Stimulated activated CD4-positive, alpha-beta T cell treated with anti-CD3 and anti-CD28 coated beads, Interleukin-1b, Interleukin-23, amount 100 ng/mL, for 48 hours (primary cell): ENCODE measurements at regions not wholly inside any gene's neighbourhood (a gene's known extent, or its start where the extent isn't known, plus 50 kb on each side); places are given as distances from the start of the nearest gene placed in this dataset.
"Not testable (repeated sequence)": the region's sequence is repeated elsewhere in the genome, so short reads cannot be mapped to it uniquely, and the experiment has no call there.

Experiments used
- DNase-seq: peaks from one replicate; pipeline ENCODE4 v3.0.0-alpha.2; 2020

DNA sequence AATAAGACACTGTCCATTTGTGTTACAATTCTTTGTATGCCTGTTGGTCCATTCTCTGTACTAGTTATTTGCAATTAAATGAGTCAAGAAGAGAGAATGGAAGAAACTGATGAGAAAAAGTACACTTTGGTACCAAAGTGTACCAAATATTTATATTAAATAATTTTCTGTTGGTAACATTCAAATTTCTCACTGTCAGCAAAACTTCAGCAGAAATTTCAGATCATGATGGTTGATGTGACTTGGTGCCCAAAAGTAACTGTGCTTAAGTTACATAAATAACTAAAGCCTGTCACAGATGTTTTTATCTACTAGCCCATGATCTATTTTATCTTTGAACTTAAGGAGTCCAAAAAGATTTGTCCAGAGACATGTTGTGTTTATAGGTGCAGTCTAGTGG, 274.4 kb upstream of the CXADR start:
- no peak for DNase-seq

DNA sequence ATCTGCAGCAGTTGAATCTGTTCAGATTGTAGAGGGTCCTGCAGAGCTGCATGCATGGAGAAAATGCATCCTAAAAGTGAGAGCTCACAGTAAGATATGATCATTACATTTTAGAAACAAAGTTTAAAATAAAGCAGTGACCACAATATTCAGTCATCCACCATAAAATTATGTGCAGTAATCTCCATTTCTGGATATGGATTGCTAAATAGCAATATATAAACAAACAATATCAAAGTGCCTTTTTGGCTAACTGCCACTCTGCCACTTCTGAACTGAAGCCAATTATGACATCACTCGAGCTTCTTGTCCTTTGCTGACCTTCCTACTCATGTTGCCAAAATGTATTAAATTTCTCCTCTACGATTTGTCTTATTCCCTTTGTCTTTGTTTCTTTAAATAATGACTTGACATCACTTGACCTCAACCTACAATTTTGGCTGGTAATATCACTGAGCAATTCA, 262.0 kb upstream of the CXADR start:
- no peak for DNase-seq

DNA sequence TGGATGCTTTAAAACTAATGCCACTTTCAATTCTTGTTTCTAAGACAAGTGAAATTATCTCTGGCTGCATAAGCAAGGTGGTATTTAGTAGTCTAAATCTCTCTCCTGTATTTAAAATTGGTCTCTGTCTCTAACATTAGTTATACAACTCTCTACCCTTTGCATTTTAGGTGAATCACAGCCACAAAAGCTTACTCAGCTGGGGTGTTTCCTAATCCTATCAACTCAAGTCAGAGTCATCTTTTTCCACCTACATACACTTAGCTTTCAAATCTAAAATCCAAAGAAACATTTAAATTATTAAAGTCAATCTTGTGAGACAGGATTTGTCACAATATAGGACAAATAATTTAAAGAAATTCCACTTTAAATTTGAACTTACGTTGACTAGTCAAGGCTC, 255.1 kb upstream of the CXADR start:
- no peak for DNase-seq

DNA sequence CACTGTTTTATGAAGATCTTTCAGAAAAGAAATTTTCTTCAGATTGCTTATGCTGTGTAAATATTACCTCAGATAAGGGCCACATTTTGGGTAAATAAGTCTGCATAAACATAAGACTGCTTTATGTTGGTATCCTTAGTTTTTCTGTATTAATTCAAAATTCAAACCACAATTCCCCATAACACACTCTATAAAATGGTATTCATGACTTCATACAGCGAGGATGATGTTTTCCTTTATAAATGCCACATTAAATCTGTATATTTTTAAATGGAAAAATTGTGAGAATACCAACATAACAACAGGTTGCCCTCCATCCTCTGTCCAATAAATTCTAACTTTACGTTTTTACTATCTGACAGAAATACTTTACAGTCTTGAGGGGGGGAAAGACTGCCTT, 248.7 kb upstream of the CXADR start:
- DNase-seq: no peak

DNA sequence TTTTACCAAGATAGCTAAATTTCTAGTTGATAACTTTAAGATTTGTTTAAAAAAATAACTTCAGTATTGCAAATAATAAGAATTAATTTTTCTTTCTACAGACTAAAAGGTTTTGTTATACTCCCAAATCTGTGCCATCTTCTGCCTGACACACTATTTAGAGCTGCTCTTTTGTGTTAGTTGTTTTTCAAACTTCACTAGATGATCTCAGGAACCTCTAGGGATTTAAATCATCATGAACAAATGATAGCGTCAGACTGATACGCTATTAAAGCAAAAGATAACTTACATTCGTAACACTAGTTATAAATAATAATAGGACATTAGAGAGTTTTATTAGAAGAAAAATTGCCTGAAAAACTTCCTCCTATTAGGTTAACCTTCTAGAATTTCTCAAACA, 243.1 kb upstream of the CXADR start:
- DNase-seq: no peak

DNA sequence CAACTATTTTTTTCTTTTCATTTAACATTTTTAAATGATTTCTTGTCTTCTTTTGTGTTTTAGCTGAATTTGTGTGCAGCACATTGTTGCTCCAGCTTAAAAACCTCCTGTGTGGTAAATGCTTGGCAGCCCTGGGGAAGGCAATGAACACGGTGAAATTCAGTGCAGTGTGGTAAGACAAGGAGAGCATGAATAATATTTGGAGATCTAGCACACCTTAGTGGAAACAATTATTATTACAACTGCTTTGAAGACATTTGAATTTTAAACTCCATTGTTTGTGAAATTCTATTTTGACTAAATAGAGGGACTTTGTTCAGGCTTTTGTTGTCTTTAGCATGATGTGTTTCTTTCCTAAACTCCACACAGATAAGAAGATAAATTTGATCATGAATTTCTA, 242.6 kb upstream of the CXADR start:
- DNase-seq: no peak

DNA sequence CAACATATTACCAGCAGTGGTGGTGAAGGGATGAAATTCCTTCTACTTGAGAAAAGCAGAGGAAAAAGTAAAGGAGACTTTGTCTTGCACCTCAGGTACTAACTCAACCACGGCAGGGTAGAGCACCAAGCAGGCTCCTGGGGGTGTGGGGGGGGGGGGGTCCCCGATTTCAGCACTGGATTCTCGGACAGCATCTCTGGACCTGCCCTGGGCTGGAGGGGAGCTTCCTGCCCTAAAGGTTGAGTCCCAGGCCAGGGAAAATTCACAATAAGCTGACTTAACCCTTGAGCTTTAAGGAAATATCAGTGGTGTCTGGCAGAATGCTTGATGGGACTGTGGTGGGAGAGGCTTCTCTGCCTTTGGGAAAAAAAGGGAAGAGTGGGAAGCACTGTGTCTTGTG, 233.2 kb upstream of the CXADR start:
- no peak for DNase-seq

DNA sequence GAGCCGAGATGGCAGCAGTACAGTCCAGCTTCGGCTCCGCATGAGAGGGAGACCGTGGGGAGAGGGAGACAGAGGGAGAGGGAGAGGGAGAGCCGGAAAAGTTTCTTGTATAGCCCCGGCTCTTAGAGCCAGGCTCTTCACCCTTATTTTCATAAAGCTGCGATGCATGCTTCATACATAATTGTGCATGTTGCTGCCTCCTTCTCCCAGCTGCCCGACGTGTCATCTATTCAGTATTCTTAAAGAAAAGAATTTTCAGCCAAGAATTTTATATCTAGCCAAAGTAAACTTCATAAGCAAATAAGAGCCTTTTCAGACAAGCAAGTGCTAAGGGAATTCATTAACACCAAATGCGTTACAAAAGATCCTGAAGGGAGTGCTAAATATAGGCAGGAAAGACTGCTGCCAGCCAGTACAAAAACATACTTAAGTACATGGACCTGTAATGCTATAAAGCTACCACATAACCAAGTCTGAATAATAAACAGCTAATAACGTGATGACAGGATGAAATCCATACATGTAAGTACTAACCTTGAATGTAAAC, 219.8 kb upstream of the CXADR start:
- DNase-seq: not testable (repeated sequence)

DNA sequence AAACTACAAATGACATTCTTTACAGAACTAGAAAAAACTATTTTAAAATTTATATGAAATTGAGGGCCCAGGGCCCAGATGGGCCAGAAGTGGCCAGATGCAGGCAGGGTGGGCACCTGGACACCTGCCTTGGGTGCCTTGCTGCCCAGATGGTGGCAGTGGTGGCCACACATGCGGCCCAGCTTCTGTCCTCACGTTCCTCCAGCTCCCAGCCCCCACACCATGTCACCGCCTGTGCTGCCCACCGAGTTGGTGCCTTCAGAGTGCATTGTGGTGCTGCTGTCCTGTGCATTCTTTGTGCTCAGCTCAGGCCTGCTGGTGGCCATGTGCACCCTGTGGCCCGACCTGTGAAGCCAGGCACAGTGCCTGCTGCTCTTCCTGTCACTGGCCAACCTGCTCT, 216.8 kb upstream of the CXADR start:
- no peak for DNase-seq

DNA sequence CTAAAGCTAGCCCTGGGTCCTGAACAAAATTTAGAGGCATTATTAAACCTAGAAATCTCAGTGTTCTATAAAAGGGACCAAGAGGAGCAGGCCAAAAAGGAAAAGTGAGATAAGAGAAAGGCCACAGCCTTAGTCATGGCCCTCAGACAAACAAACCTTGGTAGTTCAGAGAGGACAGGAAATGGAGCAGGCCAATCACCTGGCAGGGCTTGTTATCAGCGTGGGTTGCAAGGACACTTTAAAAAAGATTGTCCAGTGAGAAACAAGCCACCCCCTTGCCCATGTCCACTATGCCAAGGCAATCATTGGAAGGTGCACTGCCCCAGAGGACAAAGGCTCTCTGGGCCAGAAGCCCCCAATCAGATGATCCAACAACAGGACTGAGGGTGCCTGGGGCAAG, 213.3 kb upstream of the CXADR start:
- DNase-seq: not testable (repeated sequence)

DNA sequence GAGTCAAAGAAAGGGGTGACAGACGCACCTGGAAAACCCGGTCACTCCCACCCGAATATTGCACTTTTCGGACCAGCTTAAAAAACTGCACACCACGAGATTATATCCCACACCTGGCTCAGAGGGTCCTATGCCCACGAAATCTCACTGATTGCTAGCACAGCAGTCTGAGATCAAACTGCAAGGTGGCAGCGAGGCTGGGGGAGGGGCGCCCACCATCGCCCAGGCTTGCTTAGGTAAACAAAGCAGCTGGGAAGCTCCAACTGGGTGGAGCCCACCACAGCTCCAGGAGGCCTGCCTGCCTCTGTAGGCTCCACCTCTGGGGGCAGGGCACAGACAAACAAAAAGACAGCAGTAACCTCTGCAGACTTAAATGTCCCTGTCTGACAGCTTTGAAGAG, 185.1 kb upstream of the CXADR start:
- not testable (repeated sequence) for DNase-seq

DNA sequence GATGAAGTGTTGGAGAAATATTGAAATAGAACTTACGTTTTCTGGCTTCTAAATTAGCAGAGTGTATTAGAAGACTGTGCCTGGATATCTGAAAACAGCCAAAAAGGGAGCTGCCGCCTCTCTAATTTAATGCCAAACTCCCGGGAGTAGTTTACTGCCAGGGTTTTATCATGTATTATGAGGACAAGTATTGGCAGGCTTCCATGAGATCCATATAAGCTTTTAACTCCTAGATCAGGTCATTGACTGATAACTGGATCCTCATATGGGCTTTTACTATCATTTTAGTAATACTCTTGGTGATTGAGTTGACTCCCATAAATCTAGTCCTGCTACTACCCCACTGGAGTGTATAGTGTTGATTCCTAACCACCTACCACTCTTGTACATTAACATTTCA, 178.4 kb upstream of the CXADR start:
- no peak for DNase-seq

DNA sequence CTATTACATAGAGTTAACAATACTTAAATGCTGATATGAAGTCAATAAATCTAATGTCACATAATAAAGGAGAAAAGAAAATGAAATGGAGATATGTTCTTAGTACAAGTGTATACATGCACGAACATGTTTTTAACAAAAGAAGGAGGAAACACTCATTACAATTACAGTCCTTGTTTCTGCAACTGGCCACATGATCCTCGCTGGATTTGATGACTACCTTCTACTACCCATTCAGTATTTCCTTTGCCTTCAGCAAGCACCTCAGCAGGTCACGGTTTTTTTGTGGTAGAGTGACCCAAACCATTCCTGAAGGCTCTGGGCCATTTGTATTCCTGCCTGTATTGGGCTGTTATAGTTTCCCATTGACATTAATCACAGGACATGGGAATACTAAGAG, 172.8 kb upstream of the CXADR start:
- no peak for DNase-seq

DNA sequence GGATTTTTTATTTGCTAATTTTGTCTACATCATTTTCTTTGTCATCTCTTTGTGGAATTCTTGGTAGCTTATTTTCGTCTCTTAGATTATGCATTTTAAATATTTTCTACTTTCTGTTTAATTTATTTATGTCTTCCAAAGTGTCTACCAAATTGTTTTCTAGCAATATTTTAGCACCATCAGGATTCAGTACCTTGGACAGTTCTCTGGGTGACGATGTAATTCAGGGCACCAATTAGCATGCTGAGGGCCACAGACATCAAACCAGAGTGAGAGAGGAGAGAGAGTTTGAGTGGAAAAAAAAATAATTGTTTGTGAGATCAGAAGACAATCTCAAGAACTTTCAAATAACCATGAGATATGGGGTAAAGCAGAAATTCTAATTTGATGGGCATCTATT, 169.8 kb upstream of the CXADR start:
- DNase-seq: no peak

DNA sequence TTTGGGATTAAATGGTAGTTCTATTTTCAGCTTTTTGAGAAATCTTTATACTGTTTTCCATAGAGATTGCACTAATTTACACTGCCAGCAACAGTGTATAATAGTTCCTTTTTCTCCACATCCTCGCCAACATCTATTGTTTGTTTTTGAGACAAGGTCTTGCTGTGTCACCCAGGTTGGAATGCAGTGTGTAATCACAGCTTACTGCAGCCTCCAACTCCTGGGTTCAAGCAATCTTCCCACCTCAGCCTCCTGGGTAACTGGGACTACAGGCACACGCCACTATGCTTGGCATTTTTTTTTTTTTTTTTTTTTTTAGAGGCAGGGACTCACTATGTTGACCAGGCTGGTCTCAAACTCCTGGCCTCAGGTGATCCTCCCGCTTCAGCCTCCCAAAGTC, 164.5 kb upstream of the CXADR start:
- DNase-seq: no peak

DNA sequence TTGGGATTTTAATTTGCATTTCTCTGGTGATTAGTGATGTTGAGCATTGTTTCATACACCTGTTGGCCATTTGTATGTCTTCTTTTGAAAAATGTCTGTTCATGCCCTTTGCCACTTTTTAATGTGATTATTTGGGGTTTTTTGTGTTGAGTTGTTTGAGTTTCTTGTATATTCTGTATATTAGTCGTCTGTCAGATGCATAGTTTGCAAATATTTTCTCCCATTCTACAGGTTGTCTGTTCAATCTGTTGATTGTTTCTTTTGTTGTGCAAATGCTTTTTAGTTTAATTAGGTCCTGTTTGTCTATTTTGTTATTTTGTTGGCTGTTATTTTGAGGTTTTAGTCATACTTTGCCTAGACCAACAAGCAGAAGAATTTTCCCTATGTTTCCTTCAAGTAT, 164.0 kb upstream of the CXADR start:
- no peak for DNase-seq

DNA sequence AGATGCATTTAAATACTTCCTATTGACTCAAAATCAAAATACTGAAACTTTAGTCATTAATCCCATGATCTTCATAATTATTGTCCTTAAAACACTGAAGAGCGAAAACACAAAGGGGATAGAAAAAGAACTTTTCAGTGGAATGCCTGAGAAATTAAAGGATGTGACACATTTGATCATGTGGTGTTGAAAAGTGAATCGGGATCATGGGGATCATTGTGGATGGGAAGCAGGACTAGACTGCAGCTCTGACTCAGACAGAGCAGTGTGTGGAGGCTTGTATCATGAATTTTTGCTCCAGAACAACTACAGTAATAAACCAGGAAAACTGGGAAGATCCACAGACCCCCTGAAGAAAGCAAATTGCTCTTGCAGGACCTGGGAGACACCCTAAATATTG, 161.1 kb upstream of the CXADR start:
- no peak for DNase-seq

DNA sequence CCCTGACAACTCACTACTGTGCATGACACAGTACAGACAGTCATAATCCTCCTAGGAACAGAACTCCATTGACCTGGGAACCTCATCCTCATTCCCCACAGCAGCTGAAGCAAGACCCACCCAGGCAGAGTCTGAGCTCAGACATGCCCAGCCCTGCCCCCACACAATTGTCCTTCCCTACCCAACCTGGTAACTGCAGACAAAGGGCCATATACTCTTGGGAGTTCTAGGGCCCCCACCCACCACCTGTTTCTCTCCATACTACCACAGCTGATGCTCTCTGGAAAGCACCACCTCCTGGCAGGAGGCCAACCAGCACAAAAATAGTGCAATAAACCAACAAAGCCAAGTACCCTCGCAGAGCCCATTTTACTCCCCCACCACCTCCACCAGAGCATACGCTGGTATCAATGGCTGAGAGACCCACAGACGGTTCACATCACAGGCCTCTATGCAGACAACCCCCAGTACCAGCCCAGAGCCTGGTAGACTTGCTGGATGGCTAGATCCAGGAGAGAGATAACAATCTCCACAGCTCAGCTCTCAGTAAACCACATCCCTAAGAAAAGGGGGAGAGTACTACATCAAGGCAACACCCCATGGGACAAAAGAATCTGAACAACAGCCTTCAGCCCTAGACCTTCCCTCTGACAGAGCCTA, 159.7 kb upstream of the CXADR start:
- no peak for DNase-seq

DNA sequence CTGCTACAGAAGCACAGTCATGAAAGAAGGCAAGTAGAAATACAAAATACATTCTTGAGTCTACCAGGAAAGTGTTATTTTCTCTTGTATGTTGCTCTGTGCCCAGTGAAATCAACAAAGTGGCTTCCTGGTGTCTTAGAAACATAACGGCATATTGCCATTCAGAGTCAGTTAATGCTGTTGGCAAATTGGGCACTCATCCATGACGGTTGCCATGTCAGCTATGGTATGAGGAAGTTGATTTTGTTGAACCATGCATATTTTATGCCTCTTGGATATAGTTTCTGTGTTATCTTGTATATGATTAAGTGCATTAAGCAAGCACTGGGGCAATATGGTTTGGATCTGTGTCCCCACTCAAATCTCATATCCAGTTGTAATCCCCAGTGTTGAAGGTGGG, 153.1 kb upstream of the CXADR start:
- no peak for DNase-seq

DNA sequence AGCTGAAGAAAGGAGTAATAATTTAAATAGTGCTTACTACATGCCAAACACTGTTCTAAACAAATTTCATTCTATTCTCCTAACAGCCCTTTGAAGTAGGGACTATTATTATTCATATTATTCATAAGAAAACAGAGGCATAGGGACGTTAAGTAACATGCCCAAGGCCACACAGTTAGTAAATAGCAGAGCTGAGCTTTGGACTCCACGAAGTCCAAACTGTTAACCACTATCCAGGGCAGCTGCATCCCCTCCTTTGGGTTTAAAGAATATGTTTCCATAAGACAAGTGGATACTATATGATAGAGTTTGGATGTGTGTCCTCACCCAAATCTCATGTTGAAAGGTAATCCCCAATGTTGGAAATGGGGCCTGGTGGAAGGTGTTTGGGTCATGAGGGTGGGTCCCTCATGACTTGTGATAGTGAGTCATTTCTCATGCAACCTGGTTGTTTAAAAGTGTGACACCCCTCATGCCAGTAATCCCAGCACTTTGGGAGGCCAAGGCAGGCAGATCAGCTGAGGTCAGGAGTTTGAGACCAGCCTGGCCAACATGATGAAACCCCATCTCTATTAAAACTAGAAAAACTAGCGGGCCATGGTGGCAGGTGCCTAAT, 144.0 kb upstream of the CXADR start:
- no peak for DNase-seq

DNA sequence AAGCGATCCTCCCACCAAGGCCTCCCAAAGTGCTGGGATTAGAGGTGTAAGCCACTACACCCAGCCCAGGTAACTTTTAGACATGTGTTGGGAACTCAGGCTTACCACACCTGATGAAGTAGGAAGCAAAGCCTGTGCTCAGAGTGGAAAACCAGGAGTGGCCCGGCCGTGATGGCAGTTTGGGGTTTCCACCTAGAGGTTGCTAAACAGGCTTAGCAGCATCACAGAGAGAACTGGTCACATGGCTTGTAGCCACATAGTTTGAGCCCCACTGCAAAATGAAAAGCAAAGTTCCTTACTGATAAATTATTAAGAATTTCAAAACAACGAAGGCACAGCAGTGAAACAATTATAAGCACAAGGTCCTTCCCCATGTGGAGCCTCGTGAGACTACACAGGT, 142.6 kb upstream of the CXADR start:
- no peak for DNase-seq

DNA sequence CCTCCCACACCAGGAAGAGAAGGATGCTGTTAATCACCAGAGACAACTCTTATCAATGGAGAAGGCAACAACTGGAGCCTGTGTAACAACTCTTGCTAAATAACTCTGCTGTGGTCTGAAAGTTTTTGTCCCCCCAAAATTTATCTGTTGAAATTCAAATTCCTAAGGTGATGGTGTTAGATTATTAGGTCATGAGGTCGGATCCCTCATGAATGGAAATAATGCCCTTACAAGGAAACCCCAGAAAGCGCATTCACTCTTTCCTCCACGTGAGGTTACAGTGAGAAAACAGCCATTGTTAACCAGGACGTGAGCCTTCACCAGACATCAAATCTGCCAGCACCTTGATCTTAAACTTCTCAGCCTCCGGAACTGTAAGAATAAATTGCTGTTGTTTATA, 141.9 kb upstream of the CXADR start:
- DNase-seq: no peak

DNA sequence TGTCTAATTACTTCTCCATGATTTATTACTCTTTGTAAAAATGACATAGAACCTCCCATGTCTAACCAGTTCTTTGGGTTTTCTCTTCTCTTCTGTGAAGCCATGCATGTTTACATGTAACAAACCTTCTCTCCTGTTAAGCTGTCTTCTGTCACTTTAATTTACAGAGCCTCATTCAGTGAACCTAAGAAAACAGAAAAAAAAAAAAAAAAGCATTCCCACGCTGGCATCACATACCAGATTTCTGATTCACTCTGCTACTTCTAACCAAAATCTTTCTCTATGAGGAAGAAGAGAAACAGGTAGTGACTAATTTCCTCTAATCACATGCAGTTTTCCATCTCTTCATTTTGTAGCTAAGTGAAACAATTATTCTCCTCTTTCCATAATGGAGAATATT, 141.4 kb upstream of the CXADR start:
- no peak for DNase-seq

DNA sequence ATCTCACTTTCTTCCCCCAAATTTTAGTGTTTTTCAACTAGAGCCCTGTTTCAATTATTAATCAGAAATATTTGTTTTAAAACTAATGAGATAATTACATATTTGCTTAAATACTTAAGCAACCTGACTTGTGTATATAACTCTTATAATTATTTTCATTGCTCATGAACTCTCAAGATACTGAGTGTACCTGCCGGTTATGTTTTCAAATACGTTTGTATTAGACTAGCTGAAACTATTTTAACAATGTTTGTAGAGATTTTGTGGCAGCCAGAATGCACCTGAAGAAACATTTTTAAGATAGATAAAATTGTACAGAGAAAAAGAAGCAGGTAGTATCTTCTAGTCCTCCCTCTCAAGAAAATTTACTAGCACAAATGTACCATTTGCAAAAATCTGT, 140.6 kb upstream of the CXADR start:
- DNase-seq: no peak

DNA sequence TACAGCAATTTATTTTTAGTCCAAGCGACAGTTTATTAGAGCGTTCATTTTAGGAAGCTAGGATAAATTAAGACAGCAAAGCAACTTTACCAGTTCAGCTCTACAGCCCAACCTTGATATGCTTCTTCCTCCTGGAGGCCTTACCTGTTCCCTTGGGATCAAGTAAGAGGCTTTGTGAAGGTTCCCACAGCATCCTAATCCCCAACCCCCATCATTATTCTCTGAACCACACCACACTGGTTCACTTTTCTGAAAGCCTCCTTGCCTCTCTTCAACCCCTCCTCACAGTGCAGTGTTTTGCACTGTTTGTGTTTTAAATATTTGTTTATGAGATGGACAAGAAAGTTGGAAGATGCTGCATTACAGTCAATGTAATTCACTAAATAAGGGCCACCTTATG, 126.3 kb upstream of the CXADR start:
- no peak for DNase-seq
